ENCODE measurements at regions not wholly inside any gene's neighbourhood (a gene's known extent, or its start where the extent isn't known, plus 50 kb on each side); places are given as distances from the start of the nearest gene placed in this dataset.
A peak's percentile ranks its signal among the peaks of the same experiment; 100 is the strongest.

DNA sequence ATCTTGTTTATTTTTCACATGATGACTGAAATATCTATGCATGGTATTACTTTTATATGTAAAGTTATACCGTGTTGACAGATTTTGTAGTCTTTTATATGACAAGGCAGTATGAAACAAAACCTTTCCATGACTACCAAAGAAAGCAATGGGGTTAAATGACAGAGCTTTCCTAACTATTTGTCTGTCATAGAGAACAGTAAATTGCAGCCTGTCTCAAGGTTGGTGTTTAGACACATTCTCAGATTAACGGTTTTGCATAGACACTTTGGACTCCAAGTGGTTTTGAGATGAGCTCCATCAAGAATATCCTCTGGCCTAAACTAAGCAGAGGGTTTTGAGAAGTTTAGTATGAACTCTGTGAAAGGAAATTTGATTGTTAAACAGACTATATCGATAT lies 180.7 kb upstream of the TENM3 start:
- no peak for DNase-seq

GRCh38 chr4:182062936-182063335 lies 180.3 kb upstream of the TENM3 start:
- DNase-seq, result no peak

DNA sequence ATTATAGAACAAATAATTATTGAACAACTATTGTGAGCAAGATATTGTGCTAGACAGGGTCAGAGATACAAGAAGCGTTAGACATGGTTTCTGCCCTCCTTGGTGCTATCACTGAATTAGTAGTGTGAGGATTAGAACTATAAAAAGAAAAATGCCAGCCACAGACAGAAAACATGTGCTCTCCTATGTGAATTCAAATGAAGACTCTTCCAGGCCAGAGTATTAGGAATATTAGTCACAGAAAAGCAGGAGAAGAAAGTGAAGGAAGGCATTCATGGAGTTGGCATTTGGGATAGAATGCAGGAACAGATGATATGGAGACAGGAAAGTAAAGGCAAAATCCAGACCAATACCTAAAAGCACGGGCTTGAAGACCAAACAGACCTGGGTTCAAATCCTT lies 179.6 kb upstream of the TENM3 start:
- no peak for DNase-seq

- no peak for DNase-seq
Measured at GRCh38 chr4:182065255-182065654, 177.9 kb upstream of the TENM3 start.

DNA sequence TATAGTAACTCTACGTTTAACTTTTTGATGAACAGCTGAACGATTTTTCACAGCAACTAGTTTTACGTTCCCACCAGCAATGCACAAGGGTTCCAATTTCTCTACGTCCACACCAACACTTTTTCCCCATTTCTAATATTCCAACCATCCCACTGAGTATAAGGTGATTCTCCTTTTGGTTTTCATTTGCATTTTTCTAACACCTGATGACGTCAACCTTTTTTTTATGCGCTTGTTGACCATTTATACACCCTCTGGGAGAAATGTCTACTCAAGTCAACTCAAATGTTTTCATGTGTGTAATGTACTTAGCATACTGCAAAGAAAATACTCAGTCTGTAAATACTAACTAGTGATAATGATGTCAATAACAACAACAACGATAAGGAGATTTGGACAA lies 177.2 kb upstream of the TENM3 start:
- no peak for DNase-seq

- no peak for DNase-seq
Measured at GRCh38 chr4:182067828-182068227, 175.4 kb upstream of the TENM3 start.

DNA sequence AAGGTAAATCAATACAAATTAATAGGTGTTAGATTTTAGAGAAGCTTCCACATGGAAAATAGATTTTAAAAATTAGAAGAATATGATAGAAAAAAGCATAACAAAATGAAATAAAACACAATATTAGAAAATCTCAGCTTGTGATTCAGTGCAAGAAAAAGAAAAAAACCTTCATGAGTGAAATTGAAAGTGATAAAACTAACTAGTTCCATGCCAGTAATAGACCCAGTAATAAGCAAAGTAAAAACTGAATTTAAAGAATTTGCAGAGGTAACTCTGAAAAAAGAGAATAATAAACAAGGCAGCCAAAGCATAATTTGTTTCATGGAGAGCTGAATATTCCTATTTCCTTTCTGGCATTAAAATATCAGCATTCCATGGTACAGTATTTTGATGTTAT lies 174.3 kb upstream of the TENM3 start:
- DNase-seq, result no peak

- no peak for DNase-seq
Measured at GRCh38 chr4:182073278-182073677, 169.9 kb upstream of the TENM3 start.

GRCh38 chr4:182074139-182074538 lies 169.1 kb upstream of the TENM3 start:
- DNase-seq, result no peak

DNA sequence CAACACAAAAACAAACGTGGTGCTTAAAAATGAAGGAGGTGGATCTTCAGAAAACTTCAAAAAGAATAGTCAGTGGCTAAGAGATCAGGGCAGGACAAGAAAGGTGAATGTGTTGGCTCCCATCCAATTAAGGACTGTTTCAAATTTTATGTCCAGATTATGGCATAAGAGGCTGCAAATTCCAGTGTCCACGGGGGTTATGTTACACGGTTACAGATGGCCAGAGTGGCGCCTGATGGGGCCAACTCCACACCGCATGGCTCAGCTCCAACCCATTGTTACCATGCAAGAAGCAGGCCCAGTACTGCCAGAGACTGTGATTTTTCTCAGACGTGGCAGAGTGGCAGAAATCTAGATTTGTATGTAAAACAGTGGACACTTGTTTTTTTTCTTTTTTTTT lies 168.4 kb upstream of the TENM3 start:
- DNase-seq, result no peak

- DNase-seq, result no peak
Measured at GRCh38 chr4:182082910-182083309, 160.3 kb upstream of the TENM3 start.

GRCh38 chr4:182083671-182084410 lies 159.4 kb upstream of the TENM3 start:
- DNase-seq, result no peak

- no peak for DNase-seq
Measured at GRCh38 chr4:182085051-182085480, 158.1 kb upstream of the TENM3 start.

- DNase-seq, result no peak
Measured at GRCh38 chr4:182089326-182089725, 153.9 kb upstream of the TENM3 start.

GRCh38 chr4:182090186-182090585 lies 153.0 kb upstream of the TENM3 start:
- no peak for DNase-seq

- no peak for DNase-seq
Measured at GRCh38 chr4:182091128-182091527, 152.1 kb upstream of the TENM3 start.

GRCh38 chr4:182093431-182093831 lies 149.8 kb upstream of the TENM3 start:
- peak; percentile 2 for DNase-seq

GRCh38 chr4:182093935-182094334 lies 149.3 kb upstream of the TENM3 start:
- DNase-seq, result no peak

DNA sequence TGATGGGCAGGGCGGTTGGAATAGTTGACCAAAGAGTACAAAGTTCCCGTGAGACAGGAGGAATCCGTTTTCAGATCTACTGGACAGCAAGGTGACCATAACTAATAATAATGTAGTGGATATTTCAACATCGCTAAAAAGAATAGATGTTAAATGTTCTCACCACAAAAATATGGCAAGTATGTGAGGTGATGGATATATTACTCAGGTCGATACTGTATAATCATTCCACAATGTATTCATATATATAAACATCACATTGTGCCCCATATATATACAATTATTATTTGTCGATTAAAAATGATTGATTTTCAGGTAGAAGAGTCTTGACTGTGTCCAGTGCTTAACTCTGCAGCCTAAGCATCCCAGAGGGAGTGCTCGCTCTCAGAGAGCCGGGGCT lies 141.6 kb upstream of the TENM3 start:
- DNase-seq, result no peak

- no peak for DNase-seq
Measured at GRCh38 chr4:182102576-182102975, 140.6 kb upstream of the TENM3 start.

DNA sequence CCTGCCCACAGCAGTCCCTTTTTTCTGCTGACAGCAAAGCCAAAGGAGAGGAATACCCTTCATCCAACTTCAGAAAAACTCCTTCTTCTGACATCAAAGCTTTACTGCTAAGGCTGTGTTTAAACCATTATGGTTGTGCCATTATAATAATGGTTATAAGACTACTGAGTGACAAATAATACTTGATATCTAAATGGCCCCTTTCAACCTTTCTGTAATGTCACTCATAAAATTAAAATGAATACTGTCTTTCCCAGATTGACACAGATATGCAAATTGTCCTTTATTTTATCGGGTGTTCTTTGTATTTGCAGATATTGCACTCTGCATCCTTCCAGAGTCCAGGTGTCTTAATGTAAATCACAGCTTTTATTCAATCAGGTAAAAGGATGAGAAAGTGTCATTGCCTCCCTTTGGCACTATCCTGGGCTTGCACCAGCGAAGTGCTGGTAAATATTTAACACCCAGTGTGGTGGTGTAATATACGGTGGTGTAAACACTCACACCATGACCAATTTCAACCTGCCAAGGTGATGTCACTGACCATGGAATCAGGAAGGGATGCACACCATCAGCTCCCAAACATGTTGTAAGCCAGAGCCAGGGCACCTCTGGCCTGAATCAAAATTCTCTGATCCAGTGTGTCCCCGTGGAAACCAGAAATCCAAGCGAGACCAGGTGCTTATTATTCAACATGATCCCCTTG lies 139.4 kb upstream of the TENM3 start:
- no peak for DNase-seq

DNA sequence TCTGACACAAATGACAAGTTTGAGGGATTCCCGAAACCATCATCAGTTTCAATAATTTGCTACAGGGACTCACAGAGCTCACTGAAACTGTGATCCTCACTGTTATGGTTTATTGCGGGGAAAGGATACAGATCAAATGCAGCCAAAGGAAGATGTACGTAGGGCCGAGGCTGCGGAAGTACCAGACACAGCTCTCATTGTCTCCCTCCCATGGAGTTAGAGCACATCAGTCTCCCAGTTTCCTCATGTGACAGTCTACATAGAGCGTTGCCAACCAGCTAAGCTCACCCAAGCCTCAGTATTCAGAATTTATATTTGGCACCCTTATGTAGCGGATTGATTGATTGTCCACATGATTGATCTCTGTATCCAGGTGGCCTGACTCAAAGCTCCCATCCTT lies 137.8 kb upstream of the TENM3 start:
- DNase-seq, result no peak

GRCh38 chr4:182107931-182108330 lies 135.3 kb upstream of the TENM3 start:
- no peak for DNase-seq

DNA sequence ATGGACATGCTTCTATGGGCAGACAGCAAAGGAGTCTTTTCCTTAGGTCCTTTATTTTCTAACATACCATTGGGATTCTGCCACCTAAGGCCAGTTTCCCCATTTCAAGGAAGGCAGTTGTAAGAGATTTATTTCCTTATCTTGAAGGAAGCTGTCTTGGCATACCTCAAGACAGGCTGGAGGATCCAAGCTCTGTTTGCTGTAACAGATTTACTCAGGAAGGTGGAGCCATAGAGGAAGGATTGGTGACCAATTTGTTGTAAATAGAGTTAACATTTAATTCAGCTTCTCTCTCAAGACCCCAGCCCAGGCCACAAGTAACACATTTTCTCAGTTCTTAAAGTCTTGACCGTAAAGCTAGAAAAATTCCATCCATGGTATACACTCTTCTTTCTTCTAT lies 131.6 kb upstream of the TENM3 start:
- no peak for DNase-seq

DNA sequence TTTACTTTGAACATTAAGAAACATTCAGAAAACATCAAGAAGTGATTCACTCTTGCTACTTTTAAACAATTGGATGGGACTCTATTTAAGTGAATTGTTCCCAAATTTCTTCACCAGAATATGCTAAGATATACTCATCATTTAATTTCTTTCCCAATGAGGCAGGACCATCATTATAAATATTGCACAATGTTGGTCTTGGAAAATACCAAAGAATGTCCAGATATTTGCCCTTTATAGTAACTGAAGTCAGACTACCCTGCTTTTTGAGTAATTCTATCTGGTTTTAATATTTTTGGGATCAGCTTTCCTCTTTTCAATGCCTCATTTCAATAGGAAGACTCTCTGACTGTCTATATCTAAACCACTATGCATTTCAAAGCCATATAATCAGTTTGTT lies 129.4 kb upstream of the TENM3 start:
- no peak for DNase-seq
